ENCODE measurements at regions not wholly inside any gene's neighbourhood (a gene's known extent, or its start where the extent isn't known, plus 50 kb on each side); places are given as distances from the start of the nearest gene placed in this dataset.

GRCh38 chr13:97742084-97742483 lies 211.4 kb upstream of the IPO5 start:
- no peak overlapping the region for H3K27ac Mint-ChIP-seq
- H3K4me3 ChIP-seq (ENCODE audit: low read length): no peak overlapping the region
- intact Hi-C loops (cut with micrococcal nuclease): no loop called here
- H3K36me3 ChIP-seq (ENCODE audit: control insufficient read depth, insufficient read depth, low read length): no peaks in the 10 kb centered on the region
- ATAC-seq (no peak), DNase-seq (no peak)
- 70% methylated on average over 2 of the region's 2 CpGs for WGBS (ENCODE audit: insufficient coverage)
- TF ChIP-seq, protein P1, sequence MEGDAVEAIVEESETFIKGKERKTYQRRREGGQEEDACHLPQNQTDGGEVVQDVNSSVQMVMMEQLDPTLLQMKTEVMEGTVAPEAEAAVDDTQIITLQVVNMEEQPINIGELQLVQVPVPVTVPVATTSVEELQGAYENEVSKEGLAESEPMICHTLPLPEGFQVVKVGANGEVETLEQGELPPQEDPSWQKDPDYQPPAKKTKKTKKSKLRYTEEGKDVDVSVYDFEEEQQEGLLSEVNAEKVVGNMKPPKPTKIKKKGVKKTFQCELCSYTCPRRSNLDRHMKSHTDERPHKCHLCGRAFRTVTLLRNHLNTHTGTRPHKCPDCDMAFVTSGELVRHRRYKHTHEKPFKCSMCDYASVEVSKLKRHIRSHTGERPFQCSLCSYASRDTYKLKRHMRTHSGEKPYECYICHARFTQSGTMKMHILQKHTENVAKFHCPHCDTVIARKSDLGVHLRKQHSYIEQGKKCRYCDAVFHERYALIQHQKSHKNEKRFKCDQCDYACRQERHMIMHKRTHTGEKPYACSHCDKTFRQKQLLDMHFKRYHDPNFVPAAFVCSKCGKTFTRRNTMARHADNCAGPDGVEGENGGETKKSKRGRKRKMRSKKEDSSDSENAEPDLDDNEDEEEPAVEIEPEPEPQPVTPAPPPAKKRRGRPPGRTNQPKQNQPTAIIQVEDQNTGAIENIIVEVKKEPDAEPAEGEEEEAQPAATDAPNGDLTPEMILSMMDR (IDR thresholded peaks at IDR 0.05): no peak
- H3K9me3 Mint-ChIP-seq: peaks cover 6 to 7% of the 10 kb centered on the region in 2 donors
- no peaks in the 10 kb centered on the region for H3K36me3 Mint-ChIP-seq
- no peak overlapping the region for H3K4me3 Mint-ChIP-seq
- no peaks in the 10 kb centered on the region for H3K27me3 Mint-ChIP-seq (ENCODE audit: low read depth in 2 of 2)
- H3K4me1 ChIP-seq (ENCODE audit: control insufficient read depth, insufficient read depth, low read length): no peaks in the 10 kb centered on the region
- H3K4me1 Mint-ChIP-seq: no peaks in the 10 kb centered on the region
- H3K9me3 ChIP-seq (ENCODE audit: control insufficient read depth, insufficient read depth, low read length): no peaks in the 10 kb centered on the region
- H3K27me3 ChIP-seq (ENCODE audit: control insufficient read depth, insufficient read depth, low read length): no peaks in the 10 kb centered on the region
- no peak overlapping the region for H3K27ac ChIP-seq (ENCODE audit: low read length)

- H3K36me3 ChIP-seq (ENCODE audit: control insufficient read depth, insufficient read depth, low read length): no peaks in the 10 kb centered on the region
- ATAC-seq (no peak), DNase-seq (no peak)
- TF ChIP-seq, protein P1 (IDR thresholded peaks at IDR 0.05): no peak
- no peaks in the 10 kb centered on the region for H3K4me1 Mint-ChIP-seq
- no peaks in the 10 kb centered on the region for H3K4me1 ChIP-seq (ENCODE audit: control insufficient read depth, insufficient read depth, low read length)
- H3K36me3 Mint-ChIP-seq: no peaks in the 10 kb centered on the region
- WGBS (ENCODE audit: insufficient coverage): 81% methylated on average over 3 of the region's 3 CpGs
- no peak overlapping the region for H3K4me3 ChIP-seq (ENCODE audit: low read length)
- H3K27ac Mint-ChIP-seq: no peak overlapping the region
- H3K4me3 Mint-ChIP-seq: no peak overlapping the region
- H3K9me3 ChIP-seq (ENCODE audit: control insufficient read depth, insufficient read depth, low read length): no peaks in the 10 kb centered on the region
- H3K9me3 Mint-ChIP-seq: peaks cover 6 to 9% of the 10 kb centered on the region in 2 donors
- H3K27ac ChIP-seq (ENCODE audit: low read length): no peak overlapping the region
- intact Hi-C loops (cut with micrococcal nuclease): no loop called here
- no peaks in the 10 kb centered on the region for H3K27me3 ChIP-seq (ENCODE audit: control insufficient read depth, insufficient read depth, low read length)
- H3K27me3 Mint-ChIP-seq (ENCODE audit: low read depth in 2 of 2): no peaks in the 10 kb centered on the region
Observed at GRCh38 chr13:97743938-97744337, 209.5 kb upstream of the IPO5 start.

- Mint-ChIP-seq H3K4me1 (no peaks in the 10 kb centered on the region), H3K9me3 (peaks cover 8 to 9% of the 10 kb centered on the region in 2 donors), H3K27me3 (ENCODE audit: low read depth in 2 of 2) (no peaks in the 10 kb centered on the region), H3K4me3 (no peak overlapping the region), H3K27ac (no peak overlapping the region), H3K36me3 (no peaks in the 10 kb centered on the region)
- DNase-seq (no peak), ATAC-seq (no peak)
- H3K4me3 ChIP-seq (ENCODE audit: low read length): no peak overlapping the region
- H3K27ac ChIP-seq (ENCODE audit: low read length): no peak overlapping the region
- no peaks in the 10 kb centered on the region for H3K27me3 ChIP-seq (ENCODE audit: control insufficient read depth, insufficient read depth, low read length)
- WGBS (ENCODE audit: insufficient coverage): 88% methylated on average over 6 of the region's 6 CpGs
- TF ChIP-seq, protein P1 (IDR thresholded peaks at IDR 0.05): no peak
- no peaks in the 10 kb centered on the region for H3K4me1 ChIP-seq (ENCODE audit: control insufficient read depth, insufficient read depth, low read length)
- intact Hi-C loops (cut with micrococcal nuclease): no loop called here
- no peaks in the 10 kb centered on the region for H3K36me3 ChIP-seq (ENCODE audit: control insufficient read depth, insufficient read depth, low read length)
- no peaks in the 10 kb centered on the region for H3K9me3 ChIP-seq (ENCODE audit: control insufficient read depth, insufficient read depth, low read length)
Observed at GRCh38 chr13:97746649-97747048, 206.8 kb upstream of the IPO5 start.

GRCh38 chr13:97749174-97749573 lies 204.3 kb upstream of the IPO5 start:
- H3K9me3 Mint-ChIP-seq: peaks cover 11 to 12% of the 10 kb centered on the region in 2 donors
- no peak for ATAC-seq
- Histone ChIP-seq H3K27ac (ENCODE audit: low read length) (no peak overlapping the region), H3K27me3 (ENCODE audit: control insufficient read depth, insufficient read depth, low read length) (no peaks in the 10 kb centered on the region), H3K36me3 (ENCODE audit: control insufficient read depth, insufficient read depth, low read length) (no peaks in the 10 kb centered on the region), H3K4me3 (ENCODE audit: low read length) (no peak overlapping the region), H3K4me1 (ENCODE audit: control insufficient read depth, insufficient read depth, low read length) (no peaks in the 10 kb centered on the region), H3K9me3 (ENCODE audit: control insufficient read depth, insufficient read depth, low read length) (no peaks in the 10 kb centered on the region)
- no peak overlapping the region for H3K27ac Mint-ChIP-seq
- DNase-seq: no peak
- H3K27me3 Mint-ChIP-seq (ENCODE audit: low read depth in 2 of 2): no peaks in the 10 kb centered on the region
- H3K4me3 Mint-ChIP-seq: no peak overlapping the region
- TF ChIP-seq, protein P1 (IDR thresholded peaks at IDR 0.05): no peak
- no peaks in the 10 kb centered on the region for H3K4me1 Mint-ChIP-seq
- no peaks in the 10 kb centered on the region for H3K36me3 Mint-ChIP-seq
- WGBS (ENCODE audit: insufficient coverage): 92% methylated on average over 5 of the region's 5 CpGs
- intact Hi-C loops (cut with micrococcal nuclease): no loop called here

All from natural killer cell (primary cell).